NCI-H345 treated with DMSO at 0.1 percent for 48 hours (cell line): ENCODE measurements at regions not wholly inside any gene's neighbourhood (a gene's known extent, or its start where the extent isn't known, plus 50 kb on each side); places are given as distances from the start of the nearest gene placed in this dataset.

Experiments
- DNase-seq: peaks from one replicate; lab custom pipeline; 2025; ENCODE audit not compliant: unreplicated experiment; lab: John Stamatoyannopoulos, UW

GRCh38 chr22:48660790-48661740 is 1166.6 kb downstream of the BRD1 start:
- DNase-seq: no peak

GRCh38 chr22:48660104-48660789 is 1167.4 kb downstream of the BRD1 start:
- no peak for DNase-seq

DNA sequence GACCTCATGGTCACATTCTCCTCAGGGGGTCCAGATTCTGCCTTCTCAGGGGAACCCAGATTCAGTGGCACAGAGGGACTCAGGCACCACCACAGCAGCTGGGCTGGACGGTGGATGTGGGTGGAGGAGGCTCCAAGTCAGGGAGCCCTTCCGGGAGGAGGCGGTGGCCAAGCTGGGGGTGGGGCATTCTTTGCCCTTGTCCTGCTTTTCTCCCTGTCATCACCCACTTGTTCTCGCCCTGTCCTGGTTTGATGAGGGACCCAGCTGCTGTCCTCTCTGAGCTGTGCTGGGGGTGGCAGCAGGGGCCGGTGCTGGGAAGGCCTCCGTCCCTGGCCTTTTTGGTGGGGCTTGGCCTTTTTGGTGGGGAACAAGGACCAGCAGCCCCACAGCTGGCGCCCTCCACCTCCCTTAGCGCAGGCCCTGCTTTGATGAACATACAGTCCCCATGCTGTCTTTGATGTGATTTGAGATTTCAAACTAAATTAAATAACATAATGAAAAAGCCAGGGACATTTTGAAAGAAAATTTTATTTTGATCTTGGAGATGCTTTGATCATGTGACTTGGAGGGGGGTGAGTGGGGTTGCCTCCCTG is 1168.2 kb downstream of the BRD1 start:
- no peak for DNase-seq

DNA sequence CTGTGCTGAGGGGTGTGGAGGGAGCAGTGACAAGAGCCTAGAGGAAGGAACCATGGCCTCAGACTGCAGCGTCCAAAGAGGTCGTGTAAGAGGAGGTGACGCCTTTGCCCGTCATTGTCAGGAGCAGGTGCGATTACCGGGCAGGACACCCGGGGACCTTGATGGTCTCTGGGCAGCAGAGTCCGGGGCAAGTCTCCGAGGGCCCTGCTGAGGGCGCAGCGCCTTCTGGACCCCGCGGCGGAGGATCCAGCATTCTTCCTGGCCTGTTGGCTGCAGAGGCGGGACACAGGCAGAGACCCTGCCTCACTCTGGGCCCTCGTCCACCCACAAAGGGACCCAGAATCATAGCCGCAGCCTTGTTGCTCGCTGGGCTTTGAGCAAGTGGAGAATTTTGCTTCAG is 1168.8 kb downstream of the BRD1 start:
- DNase-seq: no peak

DNA sequence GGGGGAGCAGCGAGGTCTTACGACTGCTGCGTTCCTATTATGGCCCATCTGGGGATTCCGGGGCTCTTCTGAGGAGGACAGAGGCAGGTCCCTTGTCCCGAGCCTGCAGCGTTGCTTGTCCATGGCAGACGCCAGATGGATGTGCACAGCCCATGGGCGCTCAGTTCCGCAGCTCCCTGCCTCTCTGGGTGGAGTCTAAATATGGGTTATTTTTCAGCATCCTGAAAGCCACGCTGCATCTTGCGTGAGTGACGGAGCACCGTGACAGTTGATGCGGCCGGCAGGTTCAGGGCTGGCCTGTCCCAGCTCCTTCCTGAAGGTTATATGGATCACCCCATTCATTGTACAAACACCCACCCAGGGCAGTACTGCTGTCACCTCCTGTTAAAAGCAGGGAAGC is 1169.4 kb downstream of the BRD1 start:
- DNase-seq: no peak

DNA sequence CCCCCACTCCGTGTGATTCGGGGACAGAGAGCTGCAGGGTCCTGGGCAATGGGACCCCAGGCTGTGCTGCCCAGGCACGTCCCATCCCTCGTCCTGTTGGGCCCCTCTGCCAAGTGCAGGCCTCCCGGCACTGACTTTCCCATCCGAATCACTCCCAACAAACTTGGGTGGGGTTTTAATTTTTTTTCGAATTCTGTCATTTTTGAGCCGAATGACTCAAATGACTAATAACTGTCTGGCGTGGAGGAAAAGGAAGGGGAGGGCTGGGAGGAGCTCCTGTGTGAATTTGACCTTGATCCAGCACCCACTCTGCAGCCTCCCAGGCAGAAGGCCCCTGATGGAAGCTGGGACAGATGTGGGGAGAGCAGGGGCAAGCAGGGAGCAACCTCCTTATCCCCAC is 1173.2 kb downstream of the BRD1 start:
- DNase-seq: no peak

DNA sequence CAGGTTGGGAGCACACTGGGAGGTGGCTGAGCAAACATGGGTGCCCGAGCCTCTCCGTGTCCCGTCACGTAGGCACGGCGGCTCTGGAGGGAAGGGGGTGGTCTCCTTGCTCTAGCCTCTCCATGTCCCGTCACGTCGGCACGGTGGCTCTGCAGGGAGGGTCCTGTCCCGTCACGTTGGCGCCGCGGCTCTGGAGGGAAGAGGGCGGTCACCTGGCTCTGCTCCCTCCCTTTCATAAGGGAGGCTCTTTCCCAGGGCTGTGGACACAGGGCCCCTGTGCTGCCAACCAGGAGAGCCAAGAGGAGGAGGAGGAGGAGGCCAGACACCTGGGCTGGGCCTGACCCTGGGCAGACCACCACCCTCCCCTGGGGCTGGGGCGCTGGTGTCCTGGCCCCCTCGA is 1173.7 kb downstream of the BRD1 start:
- no peak for DNase-seq

- DNase-seq: no peak
Measured at GRCh38 chr22:48653306-48653705, 1174.4 kb downstream of the BRD1 start.

- DNase-seq: no peak
Measured at GRCh38 chr22:48652796-48653195, 1174.9 kb downstream of the BRD1 start.

- DNase-seq: no peak
Measured at GRCh38 chr22:48651981-48652538, 1175.6 kb downstream of the BRD1 start.

- DNase-seq: no peak
Measured at GRCh38 chr22:48651036-48651890, 1176.4 kb downstream of the BRD1 start.

DNA sequence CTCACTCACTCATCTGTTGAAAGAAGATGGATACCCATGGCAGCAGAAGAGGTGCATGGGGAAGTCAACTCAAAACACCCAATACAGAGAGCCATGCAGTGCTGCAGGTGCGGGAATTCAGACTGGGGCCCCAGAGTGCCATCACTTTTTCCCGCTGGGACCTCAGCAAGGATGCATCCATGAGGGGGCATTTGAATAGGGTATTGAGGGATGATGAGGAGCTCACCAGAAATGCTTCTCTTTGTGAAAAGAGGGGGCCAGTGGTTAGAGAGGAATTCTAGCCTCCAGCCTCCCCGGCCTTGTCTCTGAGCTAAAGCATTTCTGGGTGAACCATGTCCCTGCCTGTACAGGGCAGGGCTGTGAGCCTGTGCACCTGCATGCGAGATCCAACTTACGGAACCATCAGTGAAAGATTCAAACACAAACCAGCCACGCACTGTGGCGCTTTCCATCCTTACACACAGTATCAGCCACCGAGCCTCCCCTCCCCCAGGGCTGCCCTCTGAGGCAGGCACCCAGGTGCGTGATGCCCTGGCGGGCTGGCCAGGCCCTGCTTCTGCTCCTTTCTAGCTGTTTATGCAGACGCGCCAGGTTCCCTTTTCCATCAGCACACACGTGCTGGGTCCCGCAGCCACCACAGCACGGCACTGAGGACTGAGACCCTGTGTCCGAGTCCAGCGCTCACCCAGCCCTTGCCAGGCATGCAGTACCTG is 1177.2 kb downstream of the BRD1 start:
- no peak for DNase-seq

- DNase-seq: no peak
Measured at GRCh38 chr22:48649466-48649865, 1178.2 kb downstream of the BRD1 start.

DNA sequence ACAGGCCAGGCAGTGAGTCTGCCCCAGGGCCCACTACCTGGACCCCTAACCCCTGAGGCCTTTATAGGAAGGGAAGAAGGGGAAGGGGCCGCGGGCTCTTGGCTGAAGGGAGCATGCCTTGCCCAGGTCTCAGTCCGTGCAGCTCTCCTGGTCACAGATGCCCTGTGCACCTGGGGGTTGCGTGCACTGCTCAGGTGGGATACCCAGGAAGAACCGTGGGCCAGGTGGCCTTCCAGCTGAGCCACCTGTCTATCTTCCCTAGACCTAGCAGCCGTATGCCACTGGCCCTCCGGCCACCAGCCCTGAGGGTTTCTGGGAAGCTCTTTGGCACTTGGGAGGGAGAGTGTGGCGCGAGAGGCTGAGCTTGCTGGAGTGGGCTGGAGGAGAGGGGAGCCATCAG is 1178.6 kb downstream of the BRD1 start:
- DNase-seq: no peak

DNA sequence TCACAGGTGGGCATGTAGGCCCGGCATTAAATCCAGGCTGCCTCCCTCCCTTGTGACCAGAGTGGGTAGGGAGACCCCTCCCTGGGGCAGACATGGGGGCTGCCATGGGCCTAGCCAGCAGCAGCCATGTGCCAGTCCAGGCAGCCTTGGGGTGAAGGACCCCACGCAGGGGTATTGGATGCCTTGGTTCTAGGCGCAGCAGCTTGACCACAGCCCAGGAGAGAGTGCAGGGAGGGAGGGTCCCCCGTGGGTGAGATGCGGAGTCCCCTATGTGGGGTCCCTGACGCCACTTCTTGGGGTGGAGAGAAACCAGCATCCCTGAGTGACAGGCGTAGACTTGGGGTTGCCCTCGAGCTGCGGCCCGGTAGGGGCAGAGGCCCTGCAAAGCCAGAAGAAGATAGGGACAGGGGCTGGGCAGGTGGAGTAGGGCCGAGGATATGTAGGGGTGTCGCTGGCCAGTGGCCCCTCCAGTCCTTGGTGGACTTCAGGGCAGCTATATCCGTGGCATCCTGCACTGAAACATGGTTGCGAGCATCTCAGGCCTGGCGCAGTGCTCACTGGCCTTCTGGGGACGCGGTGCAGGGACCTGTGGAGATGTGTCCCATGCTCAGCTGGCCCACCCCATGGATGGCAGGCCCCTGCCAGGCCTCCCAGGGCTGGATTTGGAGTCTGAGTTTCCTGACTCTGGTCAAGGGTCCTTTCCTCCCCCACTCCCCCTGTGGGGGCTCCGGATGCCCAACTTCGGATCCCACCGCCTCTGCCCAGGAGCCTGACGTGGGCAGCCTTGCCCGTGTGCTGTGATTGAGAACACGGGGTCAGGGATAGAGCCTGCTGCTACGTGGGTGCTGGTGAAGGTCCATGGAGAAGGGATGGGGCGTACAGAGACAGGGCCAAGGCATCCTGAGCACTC is 1179.8 kb downstream of the BRD1 start:
- DNase-seq: peak; percentile 28

DNA sequence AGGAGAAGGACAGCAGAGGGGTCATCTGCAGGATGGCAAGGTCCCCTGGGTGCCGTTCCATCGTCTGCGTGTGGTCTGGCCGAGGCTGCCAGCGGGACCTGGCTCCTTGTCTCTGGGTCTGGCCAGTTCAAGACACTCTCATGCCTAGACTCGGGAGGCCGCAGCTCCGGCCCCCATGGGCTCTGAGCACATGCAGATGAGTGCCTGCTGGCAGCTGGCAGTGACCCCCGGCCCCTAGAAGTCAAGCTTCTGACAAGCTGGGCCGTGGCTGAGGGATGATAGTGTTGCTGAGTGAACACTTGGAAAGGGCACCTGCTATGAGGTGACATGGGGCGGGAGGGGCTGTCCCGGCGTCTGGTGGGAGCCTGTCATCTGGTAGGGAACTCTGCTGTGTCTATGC is 1180.6 kb downstream of the BRD1 start:
- no peak for DNase-seq

DNA sequence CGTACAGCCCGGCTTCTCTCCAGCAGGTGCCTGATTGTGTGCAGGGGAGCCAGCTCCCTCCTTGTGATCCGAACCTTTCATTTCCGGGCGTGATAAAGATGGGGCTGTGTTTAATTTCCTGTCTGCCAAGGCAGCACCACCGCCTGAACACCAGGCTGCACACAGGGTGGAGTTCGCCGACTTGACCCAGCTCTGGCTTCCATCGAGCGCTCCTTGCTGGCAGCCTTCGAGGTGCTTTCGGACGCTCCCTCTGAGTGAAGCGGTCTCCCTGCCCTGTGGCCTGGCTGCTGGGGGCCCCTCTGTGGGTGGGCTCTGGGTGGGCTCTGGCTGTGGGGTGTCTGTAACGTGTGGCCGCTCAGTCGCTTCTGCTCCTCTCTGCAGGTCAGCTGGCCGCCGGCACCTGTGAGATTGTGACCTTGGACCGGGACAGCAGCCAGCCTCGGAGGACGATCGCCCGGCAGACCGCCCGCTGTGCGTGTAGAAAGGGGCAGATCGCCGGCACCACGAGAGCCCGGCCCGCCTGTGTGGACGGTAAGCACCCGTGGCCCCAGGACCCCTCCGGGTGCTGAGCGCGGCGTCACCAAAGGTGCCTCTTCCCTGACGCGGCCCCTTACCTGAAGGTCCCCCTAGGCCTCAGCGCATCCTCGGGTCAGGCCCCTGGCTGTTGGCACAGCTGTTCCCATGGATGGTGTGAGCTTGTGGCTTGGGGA is 1181.3 kb downstream of the BRD1 start:
- no peak for DNase-seq

DNA sequence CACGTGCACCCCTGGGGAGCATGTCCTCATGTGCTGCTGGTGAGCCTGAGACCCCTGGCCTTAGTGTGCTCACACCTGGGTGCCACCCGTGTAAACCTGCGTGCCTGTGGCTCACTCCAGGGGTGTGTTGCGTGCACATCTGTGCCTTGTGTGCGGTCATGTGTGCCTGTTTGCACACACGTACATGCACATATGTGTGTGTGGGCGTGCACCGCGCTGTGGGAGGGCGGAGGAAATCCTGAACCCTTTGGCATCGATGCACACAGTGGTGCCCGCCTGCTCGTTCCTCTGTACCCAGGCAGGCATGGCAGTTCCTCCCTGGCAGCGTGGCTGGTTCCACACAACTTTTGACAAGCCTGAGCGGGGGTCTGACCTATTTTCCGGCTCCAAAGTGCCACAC is 1181.9 kb downstream of the BRD1 start:
- no peak for DNase-seq
